ENCODE measurements at regions not wholly inside any gene's neighbourhood (a gene's known extent, or its start where the extent isn't known, plus 50 kb on each side); places are given as distances from the start of the nearest gene placed in this dataset.

DNA sequence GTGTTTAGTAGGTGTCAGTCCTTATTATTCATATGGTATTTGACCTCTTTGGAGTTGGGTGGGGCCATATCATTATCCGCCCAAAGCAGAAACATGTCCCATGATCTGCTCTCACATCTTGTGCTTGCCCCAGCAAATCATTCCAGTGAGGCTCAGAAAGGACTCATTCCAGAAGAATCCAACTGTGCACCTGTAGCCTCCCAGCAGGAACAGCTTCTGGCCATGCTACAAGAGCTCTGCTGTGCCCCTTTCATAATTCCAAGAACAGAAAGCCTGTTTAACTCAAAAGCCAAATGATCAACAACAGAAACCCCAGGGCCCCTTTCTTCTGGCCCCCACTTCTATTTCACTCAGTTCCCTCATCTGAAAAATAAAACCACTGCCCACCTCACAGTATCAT lies 673.1 kb downstream of the DIAPH3 start:
- intact Hi-C loops (cut with DNase I, micrococcal nuclease): no loop called here
- Histone ChIP-seq H3K27ac (ENCODE audit: low read depth in 1 of 2, low read length in 2 of 2) (no peak overlapping the region), H3K9me3 (ENCODE audit: control insufficient read depth in 1 of 2, insufficient read depth in 1 of 2, low read length in 2 of 2) (no peaks in the 10 kb centered on the region), H3K4me3 (ENCODE audit: low read length) (no peak overlapping the region), H3K36me3 (ENCODE audit: insufficient read depth, low read length) (no peaks in the 10 kb centered on the region), H3K27me3 (ENCODE audit: control insufficient read depth in 1 of 2, insufficient read depth in 2 of 2, low read length in 2 of 2) (no peaks in the 10 kb centered on the region), H3K4me1 (ENCODE audit: insufficient read depth, low read length) (no peaks in the 10 kb centered on the region)
- Mint-ChIP-seq H3K27me3 (peaks cover 13% of the 10 kb centered on the region), H3K36me3 (ENCODE audit: low read depth) (no peaks in the 10 kb centered on the region), H3K27ac (no peak overlapping the region), H3K4me3 (no peak overlapping the region), H3K9me3 (no peaks in the 10 kb centered on the region), H3K4me1 (ENCODE audit: low read depth) (no peaks in the 10 kb centered on the region)
- TF ChIP-seq, protein P1, sequence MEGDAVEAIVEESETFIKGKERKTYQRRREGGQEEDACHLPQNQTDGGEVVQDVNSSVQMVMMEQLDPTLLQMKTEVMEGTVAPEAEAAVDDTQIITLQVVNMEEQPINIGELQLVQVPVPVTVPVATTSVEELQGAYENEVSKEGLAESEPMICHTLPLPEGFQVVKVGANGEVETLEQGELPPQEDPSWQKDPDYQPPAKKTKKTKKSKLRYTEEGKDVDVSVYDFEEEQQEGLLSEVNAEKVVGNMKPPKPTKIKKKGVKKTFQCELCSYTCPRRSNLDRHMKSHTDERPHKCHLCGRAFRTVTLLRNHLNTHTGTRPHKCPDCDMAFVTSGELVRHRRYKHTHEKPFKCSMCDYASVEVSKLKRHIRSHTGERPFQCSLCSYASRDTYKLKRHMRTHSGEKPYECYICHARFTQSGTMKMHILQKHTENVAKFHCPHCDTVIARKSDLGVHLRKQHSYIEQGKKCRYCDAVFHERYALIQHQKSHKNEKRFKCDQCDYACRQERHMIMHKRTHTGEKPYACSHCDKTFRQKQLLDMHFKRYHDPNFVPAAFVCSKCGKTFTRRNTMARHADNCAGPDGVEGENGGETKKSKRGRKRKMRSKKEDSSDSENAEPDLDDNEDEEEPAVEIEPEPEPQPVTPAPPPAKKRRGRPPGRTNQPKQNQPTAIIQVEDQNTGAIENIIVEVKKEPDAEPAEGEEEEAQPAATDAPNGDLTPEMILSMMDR (IDR thresholded peaks at IDR 0.05): no peak
- ATAC-seq (ENCODE audit: poor library complexity) (no peak), DNase-seq (no peak)
- CTCF ChIA-PET: no interaction called here
- POLR2A ChIA-PET: no interaction called here

- ChIA-PET POLR2A (no interaction called here), CTCF (no interaction called here)
- no peaks in the 10 kb centered on the region for H3K27me3 ChIP-seq (ENCODE audit: control insufficient read depth in 1 of 2, insufficient read depth in 2 of 2, low read length in 2 of 2)
- Mint-ChIP-seq H3K9me3 (no peaks in the 10 kb centered on the region), H3K4me3 (no peak overlapping the region), H3K4me1 (ENCODE audit: low read depth) (no peaks in the 10 kb centered on the region), H3K36me3 (ENCODE audit: low read depth) (no peaks in the 10 kb centered on the region), H3K27me3 (peaks cover 10% of the 10 kb centered on the region), H3K27ac (no peak overlapping the region)
- ATAC-seq (ENCODE audit: poor library complexity): no peak
- no peaks in the 10 kb centered on the region for H3K36me3 ChIP-seq (ENCODE audit: insufficient read depth, low read length)
- no peak overlapping the region for H3K4me3 ChIP-seq (ENCODE audit: low read length)
- DNase-seq: no peak
- H3K27ac ChIP-seq (ENCODE audit: low read depth in 1 of 2, low read length in 2 of 2): no peak overlapping the region
- no peaks in the 10 kb centered on the region for H3K9me3 ChIP-seq (ENCODE audit: control insufficient read depth in 1 of 2, insufficient read depth in 1 of 2, low read length in 2 of 2)
- no peaks in the 10 kb centered on the region for H3K4me1 ChIP-seq (ENCODE audit: insufficient read depth, low read length)
- TF ChIP-seq, protein P1 (IDR thresholded peaks at IDR 0.05): no peak
- intact Hi-C loops (cut with DNase I, micrococcal nuclease): no loop called here
Observed at GRCh38 chr13:59492030-59492636, 671.6 kb downstream of the DIAPH3 start.

DNA sequence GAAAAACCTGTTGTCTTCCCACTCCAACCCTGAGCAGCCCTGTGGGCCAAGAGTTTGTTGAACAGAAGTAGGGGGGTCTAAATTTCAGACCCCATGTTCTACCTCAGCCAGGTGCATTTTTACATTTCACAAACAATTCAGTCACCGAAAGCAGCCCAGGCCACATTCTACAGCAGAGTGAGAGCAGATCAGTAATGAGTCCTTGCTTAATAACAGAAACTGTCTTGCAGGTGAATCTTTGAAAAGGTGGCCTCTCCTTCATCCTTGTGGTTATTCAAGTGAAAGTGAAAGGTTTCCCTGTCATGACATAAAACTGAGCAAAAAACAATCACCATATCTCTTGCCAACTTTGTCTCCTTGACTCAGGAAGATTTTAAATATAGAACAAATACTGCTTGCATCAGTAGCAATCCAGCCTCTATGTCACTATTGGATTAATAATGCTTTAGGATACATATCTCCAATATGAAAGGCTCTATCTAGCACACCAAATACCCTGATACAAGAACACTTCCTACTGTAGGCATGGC lies 670.2 kb downstream of the DIAPH3 start:
- Mint-ChIP-seq H3K27ac (no peak overlapping the region), H3K4me3 (no peak overlapping the region), H3K9me3 (no peaks in the 10 kb centered on the region), H3K27me3 (peaks cover 4% of the 10 kb centered on the region), H3K36me3 (ENCODE audit: low read depth) (no peaks in the 10 kb centered on the region), H3K4me1 (ENCODE audit: low read depth) (no peaks in the 10 kb centered on the region)
- H3K27me3 ChIP-seq (ENCODE audit: control insufficient read depth in 1 of 2, insufficient read depth in 2 of 2, low read length in 2 of 2): no peaks in the 10 kb centered on the region
- no peaks in the 10 kb centered on the region for H3K36me3 ChIP-seq (ENCODE audit: insufficient read depth, low read length)
- no peaks in the 10 kb centered on the region for H3K4me1 ChIP-seq (ENCODE audit: insufficient read depth, low read length)
- ATAC-seq (ENCODE audit: poor library complexity): no peak
- no peak overlapping the region for H3K4me3 ChIP-seq (ENCODE audit: low read length)
- intact Hi-C loops (cut with DNase I, micrococcal nuclease): no loop called here
- no peak for DNase-seq
- no peak overlapping the region for H3K27ac ChIP-seq (ENCODE audit: low read depth in 1 of 2, low read length in 2 of 2)
- TF ChIP-seq, protein P1 (IDR thresholded peaks at IDR 0.05): no peak
- ChIA-PET CTCF (no interaction called here), POLR2A (no interaction called here)
- no peaks in the 10 kb centered on the region for H3K9me3 ChIP-seq (ENCODE audit: control insufficient read depth in 1 of 2, insufficient read depth in 1 of 2, low read length in 2 of 2)

Measured in CD4-positive, alpha-beta T cell (primary cell).